MCF 10A (cell line): ENCODE measurements at regions not wholly inside any gene's neighbourhood (a gene's known extent, or its start where the extent isn't known, plus 50 kb on each side); places are given as distances from the start of the nearest gene placed in this dataset.

ENCODE experiments used
- BruUV-seq: library from RNA; stranded (reverse); fragments of 400-500 nt; replicated peaks from 2 replicates; lab custom pipeline; 2021; lab: Mats Ljungman, UMichigan
- CTCF ChIA-PET: fragments of 300-600 bp; sonication (Branson Sonifier 250); formaldehyde crosslinking; extraction: SDS; loops from one replicate; lab custom pipeline; 2021; ENCODE audit warnings: antibody characterized with exemption, inconsistent platforms; lab: Yijun Ruan, JAX
- POLR2A ChIA-PET: fragments of 300-600, 350-650 bp; sonication (Branson Sonifier 250); formaldehyde crosslinking; extraction: SDS; loops from one replicate; lab custom pipeline; 2020; ENCODE audit warnings: antibody characterized with exemption, inconsistent platforms; lab: Yijun Ruan, JAX
- DNase-seq: peaks from one replicate; pipeline ENCODE4 v3.0.0-alpha.2; 2018; ENCODE audit not compliant: unreplicated experiment
- H3K27ac Mint-ChIP-seq: one replicate; pipeline ENCODE4 v1.8.0; 2022; ENCODE audit warnings: mild to moderate bottlenecking, low read depth, mixed read lengths; ENCODE audit not compliant: unreplicated experiment
- H3K27me3 Mint-ChIP-seq: one replicate; pipeline ENCODE4 v1.8.0; 2022; ENCODE audit warnings: mixed read lengths; ENCODE audit not compliant: insufficient read depth, unreplicated experiment
- H3K36me3 Mint-ChIP-seq: one replicate; pipeline ENCODE4 v1.8.0; 2022; ENCODE audit warnings: mild to moderate bottlenecking, moderate library complexity, mixed read lengths; ENCODE audit not compliant: insufficient read depth, unreplicated experiment
- H3K4me1 Mint-ChIP-seq: one replicate; pipeline ENCODE4 v1.8.0; 2022; ENCODE audit warnings: mixed read lengths; ENCODE audit not compliant: insufficient read depth, unreplicated experiment
- H3K4me3 Mint-ChIP-seq: one replicate; pipeline ENCODE4 v1.8.0; 2022; ENCODE audit warnings: mild to moderate bottlenecking, moderate library complexity, mixed read lengths; ENCODE audit not compliant: unreplicated experiment
- H3K9me3 Mint-ChIP-seq: one replicate; pipeline ENCODE4 v1.8.0; 2022; ENCODE audit warnings: mixed read lengths; ENCODE audit not compliant: unreplicated experiment
- intact Hi-C: fragments of 100-400 bp; cut with micrococcal nuclease; formaldehyde crosslinking; loops from 2 replicates; pipeline ENCODE4 v1.14.1; 2022
- TF ChIP-seq, protein P1 (sequence below): fragments of 200-600 bp; IDR thresholded peaks from one replicate; pipeline ENCODE4 v1.8.0; 2022; ENCODE audit warnings: antibody characterized with exemption, mild to moderate bottlenecking; ENCODE audit not compliant: unreplicated experiment

DNA sequence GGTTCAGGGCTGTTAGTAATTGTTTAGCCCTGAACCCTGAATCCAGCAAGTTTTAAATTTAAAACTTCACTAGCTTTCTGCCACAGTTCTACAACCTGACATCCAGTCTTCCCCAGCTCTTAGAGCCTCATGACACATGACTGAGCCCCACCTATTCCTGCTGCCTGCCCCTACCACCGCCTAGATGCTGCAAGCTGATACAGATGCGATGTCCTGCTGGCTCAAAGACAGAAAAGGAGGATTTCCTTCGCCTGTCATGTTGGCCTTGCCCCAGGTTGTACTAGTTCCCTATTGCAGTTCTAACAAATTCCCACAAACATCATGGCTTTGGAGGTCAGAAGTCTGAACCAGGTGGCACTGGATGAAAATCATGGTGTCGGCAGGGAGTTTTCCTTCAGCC lies 510.6 kb upstream of the PPP2R3A start:
- Mint-ChIP-seq H3K27ac (no peak overlapping the region), H3K27me3 (no peaks in the 10 kb centered on the region), H3K4me3 (no peak overlapping the region), H3K36me3 (no peaks in the 10 kb centered on the region), H3K9me3 (peaks cover 28% of the 10 kb centered on the region), H3K4me1 (no peaks in the 10 kb centered on the region)
- TF ChIP-seq, protein P1, sequence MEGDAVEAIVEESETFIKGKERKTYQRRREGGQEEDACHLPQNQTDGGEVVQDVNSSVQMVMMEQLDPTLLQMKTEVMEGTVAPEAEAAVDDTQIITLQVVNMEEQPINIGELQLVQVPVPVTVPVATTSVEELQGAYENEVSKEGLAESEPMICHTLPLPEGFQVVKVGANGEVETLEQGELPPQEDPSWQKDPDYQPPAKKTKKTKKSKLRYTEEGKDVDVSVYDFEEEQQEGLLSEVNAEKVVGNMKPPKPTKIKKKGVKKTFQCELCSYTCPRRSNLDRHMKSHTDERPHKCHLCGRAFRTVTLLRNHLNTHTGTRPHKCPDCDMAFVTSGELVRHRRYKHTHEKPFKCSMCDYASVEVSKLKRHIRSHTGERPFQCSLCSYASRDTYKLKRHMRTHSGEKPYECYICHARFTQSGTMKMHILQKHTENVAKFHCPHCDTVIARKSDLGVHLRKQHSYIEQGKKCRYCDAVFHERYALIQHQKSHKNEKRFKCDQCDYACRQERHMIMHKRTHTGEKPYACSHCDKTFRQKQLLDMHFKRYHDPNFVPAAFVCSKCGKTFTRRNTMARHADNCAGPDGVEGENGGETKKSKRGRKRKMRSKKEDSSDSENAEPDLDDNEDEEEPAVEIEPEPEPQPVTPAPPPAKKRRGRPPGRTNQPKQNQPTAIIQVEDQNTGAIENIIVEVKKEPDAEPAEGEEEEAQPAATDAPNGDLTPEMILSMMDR = no peak
- no peak for DNase-seq
- ChIA-PET CTCF (no interaction called here), POLR2A (no interaction called here)
- intact Hi-C loops = no loop called here
- BruUV-seq = no TSS peak

- Mint-ChIP-seq H3K27ac (no peak overlapping the region), H3K4me3 (no peak overlapping the region), H3K36me3 (no peaks in the 10 kb centered on the region), H3K4me1 (no peaks in the 10 kb centered on the region), H3K9me3 (peaks cover 35% of the 10 kb centered on the region), H3K27me3 (no peaks in the 10 kb centered on the region)
- BruUV-seq = no TSS peak
- CTCF ChIA-PET = interaction anchor here (0.7 kb wide), 1 partner anchor 49 kb away, joined by 4 read pairs; no protein-coding TSS in a partner anchor
- intact Hi-C loops = no loop called here
- POLR2A ChIA-PET = no interaction called here
- no peak for DNase-seq
- TF ChIP-seq, protein P1 = no peak
Measured at GRCh38 chr3:135456108-135456790, 509.3 kb upstream of the PPP2R3A start.

DNA sequence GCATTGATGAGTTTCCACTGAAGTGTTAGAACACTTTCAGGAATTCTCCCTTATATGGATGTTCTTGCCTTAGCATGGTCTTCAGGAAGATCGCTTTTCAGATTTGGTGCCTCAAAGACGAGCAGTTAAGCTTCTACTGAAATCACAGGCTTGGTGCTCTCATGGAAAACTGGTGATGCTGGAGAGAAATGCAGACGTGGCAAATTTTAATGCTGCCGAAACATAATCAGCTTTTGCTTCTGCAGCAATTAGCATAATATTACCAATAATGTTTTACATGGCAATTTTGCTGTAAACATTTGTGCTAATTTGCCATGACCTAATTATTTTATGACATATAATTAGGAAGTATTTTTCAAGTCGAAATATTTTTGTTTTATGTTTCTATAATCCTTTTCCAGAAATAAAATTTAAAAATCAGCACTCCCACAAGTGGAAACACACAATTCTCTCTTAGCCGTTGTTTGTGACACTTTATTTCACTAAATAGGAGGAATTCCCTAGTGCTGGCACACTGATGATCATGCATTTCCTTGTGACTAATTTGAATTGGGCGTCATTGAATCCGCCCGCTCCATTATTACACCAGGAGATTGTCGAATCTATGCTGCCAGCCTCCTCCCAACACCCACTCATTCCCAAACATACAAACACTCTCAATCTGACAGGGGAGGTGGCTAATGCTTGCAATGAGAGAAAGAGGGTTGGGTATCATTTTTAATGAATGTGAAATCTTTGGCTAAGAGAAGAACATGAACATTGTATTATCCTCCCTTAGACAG lies 506.8 kb upstream of the PPP2R3A start:
- H3K27ac Mint-ChIP-seq = no peak overlapping the region
- no peak for DNase-seq
- no peaks in the 10 kb centered on the region for H3K4me1 Mint-ChIP-seq
- H3K4me3 Mint-ChIP-seq = no peak overlapping the region
- peaks cover 49% of the 10 kb centered on the region for H3K9me3 Mint-ChIP-seq
- CTCF ChIA-PET = interaction anchor here (0.5 kb wide), 1 partner anchor 47 kb away, joined by 3 read pairs; no protein-coding TSS in a partner anchor
- H3K27me3 Mint-ChIP-seq = no peaks in the 10 kb centered on the region
- POLR2A ChIA-PET = no interaction called here
- H3K36me3 Mint-ChIP-seq = no peaks in the 10 kb centered on the region
- intact Hi-C loops = no loop called here
- BruUV-seq = no TSS peak
- TF ChIP-seq, protein P1 = no peak

DNA sequence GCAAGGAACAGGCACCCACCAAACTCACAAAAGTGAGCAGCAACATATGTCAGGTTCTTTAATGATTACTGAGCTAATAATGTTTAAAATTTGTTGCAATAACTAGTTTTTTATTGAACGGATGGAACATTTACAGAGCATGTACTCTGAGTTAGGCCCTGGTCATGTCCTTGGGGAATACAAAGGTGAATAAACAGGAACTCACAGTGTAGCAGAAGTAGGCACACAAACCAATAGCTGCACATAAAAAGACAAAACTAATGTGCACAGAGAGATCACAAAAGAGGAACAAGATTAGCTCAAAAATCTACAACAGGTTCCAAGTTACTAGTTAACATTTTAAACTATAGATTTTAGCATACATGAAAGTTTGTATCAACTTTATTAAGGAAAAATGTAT lies 505.3 kb upstream of the PPP2R3A start:
- Mint-ChIP-seq H3K4me1 (no peaks in the 10 kb centered on the region), H3K9me3 (peaks cover 42% of the 10 kb centered on the region), H3K27ac (no peak overlapping the region), H3K4me3 (no peak overlapping the region), H3K36me3 (no peaks in the 10 kb centered on the region), H3K27me3 (no peaks in the 10 kb centered on the region)
- TF ChIP-seq, protein P1 = no peak
- ChIA-PET POLR2A (no interaction called here), CTCF (no interaction called here)
- no TSS peak for BruUV-seq
- DNase-seq = no peak
- intact Hi-C loops = no loop called here
